Common myeloid progenitor, CD34-positive (primary cell): ENCODE measurements at regions not wholly inside any gene's neighbourhood (a gene's known extent, or its start where the extent isn't known, plus 50 kb on each side); places are given as distances from the start of the nearest gene placed in this dataset.

Experiments used
- CTCF ChIA-PET: fragments of 350-600 bp; sonication (Branson Sonifier 250); formaldehyde crosslinking; loops from one replicate; lab custom pipeline; 2021; ENCODE audit warnings: antibody characterized with exemption; lab: Charles Lee
- POLR2A ChIA-PET: fragments of 350-600 bp; sonication (Branson Sonifier 250); formaldehyde crosslinking; loops from one replicate; lab custom pipeline; 2021; ENCODE audit warnings: antibody characterized with exemption; lab: Charles Lee
- DNase-seq, 3 donors: peaks; one replicate each; pipeline versions ENCODE4 v3.0.0 to v3.0.0-alpha.2; 2013
- H3K27ac ChIP-seq, 2 experiments: 1 replicate in 1 of 2; 2 replicates in 1 of 2; pipeline ENCODE4 v1.7.0; 2013; ENCODE audit warnings: inconsistent platforms in 2 of 2, low read length in 2 of 2, mild to moderate bottlenecking in 2 of 2, low read depth in 1 of 2, moderate library complexity in 1 of 2; ENCODE audit not compliant: severe bottlenecking in 2 of 2, insufficient read depth in 1 of 2, poor library complexity in 1 of 2
- H3K27me3 ChIP-seq, 5 experiments: replicated peaks in 2 of 5; 1 replicate in 3 of 5; 2 replicates in 2 of 5; pipeline versions ENCODE4 v1.6.1 to v1.7.0; 2013; ENCODE audit warnings: low read length in 4 of 5, mild to moderate bottlenecking in 2 of 5, moderate library complexity in 2 of 5, inconsistent platforms in 1 of 5; ENCODE audit not compliant: insufficient read depth in 5 of 5, control insufficient read depth in 4 of 5
- H3K36me3 ChIP-seq, 4 experiments: 1 replicate in 2 of 4; 2 replicates in 2 of 4; pipeline versions ENCODE4 v1.6.1 to v1.7.0; 2013; ENCODE audit warnings: low read length in 3 of 4, control low read depth in 1 of 4, mild to moderate bottlenecking in 1 of 4; ENCODE audit not compliant: control insufficient read depth in 4 of 4, insufficient read depth in 4 of 4
- H3K4me1 ChIP-seq, 4 experiments: 1 replicate in 3 of 4; 2 replicates in 1 of 4; pipeline versions ENCODE4 v1.6.1 to v1.7.1; 2013; ENCODE audit warnings: low read length in 3 of 4, mild to moderate bottlenecking in 3 of 4, control low read depth in 1 of 4, inconsistent platforms in 1 of 4, moderate library complexity in 1 of 4; ENCODE audit not compliant: control insufficient read depth in 4 of 4, insufficient read depth in 4 of 4; ENCODE audit errors: control extremely low read depth in 1 of 4
- H3K4me3 ChIP-seq, 7 experiments: 1 replicate in 4 of 7; 2 replicates in 3 of 7; pipeline versions ENCODE4 v1.5.1 to v1.7.0; 2013; ENCODE audit warnings: mild to moderate bottlenecking in 7 of 7, low read length in 6 of 7, moderate library complexity in 6 of 7, inconsistent platforms in 2 of 7, low read depth in 2 of 7, control low read depth in 1 of 7; ENCODE audit not compliant: insufficient read depth in 4 of 7, control insufficient read depth in 1 of 7; ENCODE audit errors: extremely low read depth in 1 of 7
- H3K9me3 ChIP-seq, 5 experiments: 1 replicate in 4 of 5; 2 replicates in 1 of 5; pipeline versions ENCODE4 v1.6.1 to v1.7.1; 2013; ENCODE audit warnings: low read length in 4 of 5, mild to moderate bottlenecking in 2 of 5, inconsistent platforms in 1 of 5, low read depth in 1 of 5, moderate library complexity in 1 of 5; ENCODE audit not compliant: control insufficient read depth in 4 of 5, insufficient read depth in 2 of 5; ENCODE audit errors: control extremely low read depth in 1 of 5
- WGBS: methylation state at CpG from one replicate; pipeline ENCODE4 v1.1.5; 2013; ENCODE audit not compliant: insufficient coverage; 5-methylcytosine and 5-hydroxymethylcytosine counted together

DNA sequence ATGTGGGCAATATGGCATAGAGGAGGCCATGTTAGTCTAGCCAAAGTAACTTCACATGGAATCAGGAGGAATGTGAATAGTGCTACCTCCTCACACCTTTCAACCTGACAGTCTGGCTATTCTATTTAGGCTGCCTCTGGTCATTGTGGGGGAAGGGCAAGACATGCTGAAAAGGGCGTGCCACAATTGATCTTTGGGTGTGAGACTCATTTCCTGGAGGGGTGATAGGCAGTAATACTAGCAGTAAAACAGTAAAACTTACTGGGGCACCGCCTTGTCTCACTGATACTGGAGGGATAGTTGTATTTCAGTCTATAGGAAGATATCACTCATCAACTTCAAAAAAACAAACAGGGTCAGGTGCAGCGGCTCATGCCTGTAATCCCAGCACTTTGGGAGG, 88.7 kb downstream of the TMEM168 start:
- no CpG with 5 or more reads among the region's 3 CpGs for WGBS
- Histone ChIP-seq H3K36me3 (no peaks in the 10 kb centered on the region), H3K27ac (no peak overlapping the region), H3K4me1 (no peaks in the 10 kb centered on the region), H3K4me3 (no peak overlapping the region), H3K27me3 (no peaks in the 10 kb centered on the region), H3K9me3 (no peaks in the 10 kb centered on the region)
- DNase-seq = no peak
- POLR2A ChIA-PET = no interaction called here
- CTCF ChIA-PET = no interaction called here

DNA sequence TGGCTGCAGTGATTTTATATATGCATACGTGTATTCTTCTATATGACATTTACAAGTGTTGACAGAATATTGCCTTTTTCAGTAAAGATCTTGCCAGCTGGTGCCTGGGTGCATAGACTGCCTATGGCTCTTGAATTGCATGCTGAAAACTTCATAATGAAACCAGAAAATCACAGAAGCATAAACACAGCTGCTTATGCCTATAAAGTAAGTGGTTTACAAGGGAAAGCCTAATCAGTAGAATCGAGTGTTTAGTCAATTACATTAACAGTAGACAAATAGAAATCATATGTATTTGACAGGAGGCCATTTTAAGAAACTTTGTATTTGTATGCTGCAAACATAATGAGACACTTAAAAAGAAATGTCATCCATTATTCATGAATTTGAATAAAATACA, 82.5 kb downstream of the TMEM168 start:
- Histone ChIP-seq H3K4me3 (no peak overlapping the region), H3K4me1 (no peaks in the 10 kb centered on the region), H3K9me3 (no peaks in the 10 kb centered on the region), H3K27me3 (no peaks in the 10 kb centered on the region), H3K27ac (no peak overlapping the region), H3K36me3 (no peaks in the 10 kb centered on the region)
- no peak for DNase-seq
- POLR2A ChIA-PET = no interaction called here
- CTCF ChIA-PET = no interaction called here
- no CpG with 5 or more reads among the region's 2 CpGs for WGBS

GRCh38 chr7:112708236-112708635, 82.0 kb downstream of the TMEM168 start:
- H3K27me3 ChIP-seq = no peaks in the 10 kb centered on the region
- POLR2A ChIA-PET = no interaction called here
- no peak overlapping the region for H3K27ac ChIP-seq
- H3K9me3 ChIP-seq = no peaks in the 10 kb centered on the region
- H3K36me3 ChIP-seq = no peaks in the 10 kb centered on the region
- no peaks in the 10 kb centered on the region for H3K4me1 ChIP-seq
- DNase-seq = no peak
- WGBS = 91% methylated on average over 1 of the region's 1 CpG
- CTCF ChIA-PET = no interaction called here
- no peak overlapping the region for H3K4me3 ChIP-seq
